ENCODE measurements at regions not wholly inside any gene's neighbourhood (a gene's known extent, or its start where the extent isn't known, plus 50 kb on each side); places are given as distances from the start of the nearest gene placed in this dataset.

DNA sequence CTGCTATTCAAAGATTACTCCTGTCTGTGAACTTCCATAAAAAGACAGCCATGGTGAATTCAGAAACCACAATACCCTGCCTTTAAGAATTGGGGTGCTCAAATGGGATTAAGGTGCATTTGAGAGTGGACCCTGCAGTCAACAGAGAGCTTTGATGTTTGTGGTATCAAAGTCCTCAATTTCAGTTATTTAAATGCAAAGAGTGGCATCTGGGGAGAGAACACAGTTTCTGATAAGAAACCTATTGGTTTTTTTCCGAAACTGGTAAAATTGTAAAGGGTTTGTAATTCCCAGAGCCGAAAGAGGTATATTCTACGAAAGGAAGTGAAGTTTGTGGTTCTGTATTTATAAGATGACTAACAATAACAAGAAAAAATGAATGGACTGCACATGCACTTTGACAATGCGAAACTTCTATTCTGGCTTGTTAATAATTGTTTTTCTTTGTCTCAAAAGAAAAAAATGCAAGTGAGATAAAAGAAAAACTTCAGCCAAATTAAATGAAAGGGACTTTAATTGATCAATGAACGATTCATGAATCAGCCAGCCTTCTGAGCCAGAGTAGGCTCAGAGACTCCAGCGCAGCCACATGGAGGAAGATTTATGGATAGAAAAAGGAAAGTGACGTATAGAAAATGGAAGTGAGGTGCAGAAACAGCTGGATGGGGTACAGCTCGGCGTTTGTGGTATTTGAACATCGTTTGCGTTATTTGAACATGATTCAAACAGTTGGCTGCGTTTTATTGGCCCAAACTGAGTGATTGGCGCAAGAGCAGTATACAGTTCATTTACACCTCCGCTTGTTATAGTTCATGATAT lies 70.5 kb upstream of the DUSP22 start:
- CTCF ChIA-PET, result interaction anchor here (2.3 kb wide), 1 partner anchor 187 kb away, joined by 8 read pairs; no protein-coding TSS in a partner anchor
- DNase-seq (ENCODE audit: extremely low spot score), result no peak
- TF ChIP-seq FOXM1 (IDR thresholded peaks at IDR 0.05; ENCODE audit: borderline replicate concordance) (no peak), ELF4 (IDR thresholded peaks at IDR 0.05) (no peak)
- POLR2A ChIA-PET, result no interaction called here

GRCh38 chr6:222468-222867 lies 69.8 kb upstream of the DUSP22 start:
- TF ChIP-seq CTBP1 (IDR thresholded peaks at IDR 0.05; ENCODE audit: borderline replicate concordance) (no peak), ZNF384 (IDR thresholded peaks at IDR 0.05) (no peak), ELF4 (IDR thresholded peaks at IDR 0.05) (no peak), SP1 (IDR thresholded peaks at IDR 0.05) (no peak), FOXK2 (IDR thresholded peaks at IDR 0.05) (no peak), SUZ12 (IDR thresholded peaks at IDR 0.05) (no peak), LEF1 (IDR thresholded peaks at IDR 0.05; ENCODE audit: borderline replicate concordance) (no peak), NFRKB (IDR thresholded peaks at IDR 0.05) (no peak), TARDBP (IDR thresholded peaks at IDR 0.05) (no peak), BHLHE40 (IDR thresholded peaks at IDR 0.05; ENCODE audit: borderline replicate concordance) (no peak), PKNOX1 (IDR thresholded peaks at IDR 0.05) (no peak), FOXM1 (IDR thresholded peaks at IDR 0.05; ENCODE audit: borderline replicate concordance) (no peak), ARNT (IDR thresholded peaks at IDR 0.05) (no peak), L3MBTL2 (conservative IDR thresholded peaks at IDR 0.05) (no peak), HDGF (IDR thresholded peaks at IDR 0.05; ENCODE audit: borderline replicate concordance) (no peak), FOXA1 (IDR thresholded peaks at IDR 0.05) (no peak)
- ChIA-PET POLR2A (no interaction called here), CTCF (no interaction called here)
- no peak for DNase-seq (ENCODE audit: extremely low spot score)

- POLR2A ChIA-PET, result no interaction called here
- DNase-seq (ENCODE audit: extremely low spot score), result no peak
- no peak for TF ChIP-seq FOXK2 (IDR thresholded peaks at IDR 0.05)
- TF ChIP-seq ELF4 (IDR thresholded peaks at IDR 0.05), result no peak
- TF ChIP-seq TARDBP (IDR thresholded peaks at IDR 0.05), result no peak
- no peak for TF ChIP-seq BHLHE40 (IDR thresholded peaks at IDR 0.05; ENCODE audit: borderline replicate concordance)
- TF ChIP-seq FOXA1 (IDR thresholded peaks at IDR 0.05), result no peak
- no peak for TF ChIP-seq ZNF384 (IDR thresholded peaks at IDR 0.05)
- TF ChIP-seq FOXM1 (IDR thresholded peaks at IDR 0.05; ENCODE audit: borderline replicate concordance), result no peak
- no peak for TF ChIP-seq HDGF (IDR thresholded peaks at IDR 0.05; ENCODE audit: borderline replicate concordance)
- no peak for TF ChIP-seq ARNT (IDR thresholded peaks at IDR 0.05)
- TF ChIP-seq NFRKB (IDR thresholded peaks at IDR 0.05), result no peak
- no peak for TF ChIP-seq SP1 (IDR thresholded peaks at IDR 0.05)
- no peak for TF ChIP-seq PKNOX1 (IDR thresholded peaks at IDR 0.05)
- CTCF ChIA-PET, result no interaction called here
Measured at GRCh38 chr6:223136-223535, 69.2 kb upstream of the DUSP22 start.

GRCh38 chr6:223763-224162 lies 68.5 kb upstream of the DUSP22 start:
- ChIA-PET POLR2A (no interaction called here), CTCF (interaction anchor here (0.5 kb wide), 1 partner anchor 38 kb away, joined by 5 read pairs; no protein-coding TSS in a partner anchor)
- TF ChIP-seq BHLHE40 (IDR thresholded peaks at IDR 0.05; ENCODE audit: borderline replicate concordance), result no peak
- no peak for TF ChIP-seq HDGF (IDR thresholded peaks at IDR 0.05; ENCODE audit: borderline replicate concordance)
- TF ChIP-seq ZNF384 (IDR thresholded peaks at IDR 0.05), result no peak
- TF ChIP-seq CTBP1 (IDR thresholded peaks at IDR 0.05; ENCODE audit: borderline replicate concordance), result no peak
- TF ChIP-seq L3MBTL2 (conservative IDR thresholded peaks at IDR 0.05), result no peak
- TF ChIP-seq NFRKB (IDR thresholded peaks at IDR 0.05), result no peak
- TF ChIP-seq ARNT (IDR thresholded peaks at IDR 0.05), result no peak
- TF ChIP-seq FOXA1 (IDR thresholded peaks at IDR 0.05), result no peak
- no peak for TF ChIP-seq ELF4 (IDR thresholded peaks at IDR 0.05)
- TF ChIP-seq LEF1 (IDR thresholded peaks at IDR 0.05; ENCODE audit: borderline replicate concordance), result no peak
- no peak for TF ChIP-seq SUZ12 (IDR thresholded peaks at IDR 0.05)
- no peak for TF ChIP-seq TARDBP (IDR thresholded peaks at IDR 0.05)
- TF ChIP-seq FOXK2 (IDR thresholded peaks at IDR 0.05), result no peak
- no peak for TF ChIP-seq FOXM1 (IDR thresholded peaks at IDR 0.05; ENCODE audit: borderline replicate concordance)
- no peak for TF ChIP-seq PKNOX1 (IDR thresholded peaks at IDR 0.05)
- no peak for TF ChIP-seq SP1 (IDR thresholded peaks at IDR 0.05)
- DNase-seq (ENCODE audit: extremely low spot score), result no peak

DNA sequence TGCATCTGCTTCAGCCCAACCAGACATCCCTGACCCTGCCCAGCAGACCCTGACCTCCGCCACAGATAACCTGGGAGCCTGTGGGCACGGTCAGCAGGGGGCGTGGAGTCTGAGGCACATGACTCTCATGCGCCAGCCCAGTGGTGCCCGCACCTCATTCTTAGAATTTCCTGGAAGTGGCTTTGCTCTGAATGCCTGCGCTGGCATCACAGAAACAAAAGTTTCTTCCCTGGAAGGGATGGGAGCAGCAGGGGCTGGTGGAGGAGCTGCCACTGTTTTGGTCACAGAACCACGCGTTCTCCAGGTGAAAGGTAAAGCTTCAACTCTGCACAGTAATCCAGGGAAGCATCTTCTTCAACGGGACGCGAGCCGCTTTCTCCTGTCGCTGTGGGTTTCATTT lies 67.9 kb upstream of the DUSP22 start:
- ChIA-PET CTCF (no interaction called here), POLR2A (no interaction called here)
- no peak for DNase-seq (ENCODE audit: extremely low spot score)
- TF ChIP-seq TARDBP (IDR thresholded peaks at IDR 0.05) (no peak), ARNT (IDR thresholded peaks at IDR 0.05) (no peak), ZNF384 (IDR thresholded peaks at IDR 0.05) (no peak), LEF1 (IDR thresholded peaks at IDR 0.05; ENCODE audit: borderline replicate concordance) (no peak), CTBP1 (IDR thresholded peaks at IDR 0.05; ENCODE audit: borderline replicate concordance) (no peak)

DNA sequence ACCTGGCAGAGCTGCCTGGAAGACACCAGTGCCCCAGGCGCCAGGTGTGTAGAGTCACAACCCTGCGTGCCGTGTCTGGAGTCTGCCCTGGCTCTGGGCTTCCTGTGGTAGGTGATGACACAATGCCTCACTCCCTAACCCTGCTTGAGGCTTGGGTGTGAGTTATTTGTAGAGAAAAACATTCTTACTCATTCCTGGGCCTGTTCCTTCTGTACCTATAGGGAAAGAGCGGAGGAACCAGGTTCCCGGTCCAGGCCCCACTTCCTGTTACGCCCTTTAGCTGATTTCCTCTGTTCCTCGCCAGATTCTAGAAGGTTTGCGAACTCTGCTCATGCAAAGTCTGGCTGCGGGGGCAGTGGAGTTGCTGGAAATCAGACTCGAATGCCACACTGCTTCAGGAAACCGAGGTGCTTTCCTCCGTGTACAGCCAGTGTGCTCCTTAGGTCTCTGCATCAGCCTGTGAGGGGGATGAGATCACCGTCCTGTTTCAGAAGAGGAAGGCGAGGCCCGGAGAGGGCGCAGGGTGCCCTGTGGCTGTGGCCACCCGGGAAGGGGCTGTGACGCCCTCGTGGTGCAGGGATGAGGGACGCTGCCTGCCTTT lies 67.1 kb upstream of the DUSP22 start:
- TF ChIP-seq L3MBTL2 (conservative IDR thresholded peaks at IDR 0.05) (no peak), SP1 (IDR thresholded peaks at IDR 0.05) (no peak), NFRKB (IDR thresholded peaks at IDR 0.05) (no peak), ZNF384 (IDR thresholded peaks at IDR 0.05) (no peak), FOXA1 (IDR thresholded peaks at IDR 0.05) (no peak), FOXM1 (IDR thresholded peaks at IDR 0.05; ENCODE audit: borderline replicate concordance) (no peak), FOXK2 (IDR thresholded peaks at IDR 0.05) (no peak), PKNOX1 (IDR thresholded peaks at IDR 0.05) (no peak), ELF4 (IDR thresholded peaks at IDR 0.05) (no peak), CTBP1 (IDR thresholded peaks at IDR 0.05; ENCODE audit: borderline replicate concordance) (no peak), BHLHE40 (IDR thresholded peaks at IDR 0.05; ENCODE audit: borderline replicate concordance) (no peak), HDGF (IDR thresholded peaks at IDR 0.05; ENCODE audit: borderline replicate concordance) (no peak), SUZ12 (IDR thresholded peaks at IDR 0.05) (no peak), TARDBP (IDR thresholded peaks at IDR 0.05) (no peak), ARNT (IDR thresholded peaks at IDR 0.05) (no peak), LEF1 (IDR thresholded peaks at IDR 0.05; ENCODE audit: borderline replicate concordance) (no peak)
- POLR2A ChIA-PET, result no interaction called here
- no peak for DNase-seq (ENCODE audit: extremely low spot score)
- CTCF ChIA-PET, result no interaction called here
